ENCODE measurements at regions not wholly inside any gene's neighbourhood (a gene's known extent, or its start where the extent isn't known, plus 50 kb on each side); places are given as distances from the start of the nearest gene placed in this dataset.

GRCh38 chr18:45519411-45520280 lies 95.6 kb upstream of the SLC14A2 start:
- no peaks in the 10 kb centered on the region for H3K36me3 Mint-ChIP-seq (ENCODE audit: low read depth)
- no peak for TF ChIP-seq EZH2phosphoT487 (IDR thresholded peaks at IDR 0.05; ENCODE audit: unreplicated experiment)
- TF ChIP-seq ZNF114 (CRISPR knock-in tag; IDR thresholded peaks at IDR 0.05): no peak
- TF ChIP-seq, protein P1, sequence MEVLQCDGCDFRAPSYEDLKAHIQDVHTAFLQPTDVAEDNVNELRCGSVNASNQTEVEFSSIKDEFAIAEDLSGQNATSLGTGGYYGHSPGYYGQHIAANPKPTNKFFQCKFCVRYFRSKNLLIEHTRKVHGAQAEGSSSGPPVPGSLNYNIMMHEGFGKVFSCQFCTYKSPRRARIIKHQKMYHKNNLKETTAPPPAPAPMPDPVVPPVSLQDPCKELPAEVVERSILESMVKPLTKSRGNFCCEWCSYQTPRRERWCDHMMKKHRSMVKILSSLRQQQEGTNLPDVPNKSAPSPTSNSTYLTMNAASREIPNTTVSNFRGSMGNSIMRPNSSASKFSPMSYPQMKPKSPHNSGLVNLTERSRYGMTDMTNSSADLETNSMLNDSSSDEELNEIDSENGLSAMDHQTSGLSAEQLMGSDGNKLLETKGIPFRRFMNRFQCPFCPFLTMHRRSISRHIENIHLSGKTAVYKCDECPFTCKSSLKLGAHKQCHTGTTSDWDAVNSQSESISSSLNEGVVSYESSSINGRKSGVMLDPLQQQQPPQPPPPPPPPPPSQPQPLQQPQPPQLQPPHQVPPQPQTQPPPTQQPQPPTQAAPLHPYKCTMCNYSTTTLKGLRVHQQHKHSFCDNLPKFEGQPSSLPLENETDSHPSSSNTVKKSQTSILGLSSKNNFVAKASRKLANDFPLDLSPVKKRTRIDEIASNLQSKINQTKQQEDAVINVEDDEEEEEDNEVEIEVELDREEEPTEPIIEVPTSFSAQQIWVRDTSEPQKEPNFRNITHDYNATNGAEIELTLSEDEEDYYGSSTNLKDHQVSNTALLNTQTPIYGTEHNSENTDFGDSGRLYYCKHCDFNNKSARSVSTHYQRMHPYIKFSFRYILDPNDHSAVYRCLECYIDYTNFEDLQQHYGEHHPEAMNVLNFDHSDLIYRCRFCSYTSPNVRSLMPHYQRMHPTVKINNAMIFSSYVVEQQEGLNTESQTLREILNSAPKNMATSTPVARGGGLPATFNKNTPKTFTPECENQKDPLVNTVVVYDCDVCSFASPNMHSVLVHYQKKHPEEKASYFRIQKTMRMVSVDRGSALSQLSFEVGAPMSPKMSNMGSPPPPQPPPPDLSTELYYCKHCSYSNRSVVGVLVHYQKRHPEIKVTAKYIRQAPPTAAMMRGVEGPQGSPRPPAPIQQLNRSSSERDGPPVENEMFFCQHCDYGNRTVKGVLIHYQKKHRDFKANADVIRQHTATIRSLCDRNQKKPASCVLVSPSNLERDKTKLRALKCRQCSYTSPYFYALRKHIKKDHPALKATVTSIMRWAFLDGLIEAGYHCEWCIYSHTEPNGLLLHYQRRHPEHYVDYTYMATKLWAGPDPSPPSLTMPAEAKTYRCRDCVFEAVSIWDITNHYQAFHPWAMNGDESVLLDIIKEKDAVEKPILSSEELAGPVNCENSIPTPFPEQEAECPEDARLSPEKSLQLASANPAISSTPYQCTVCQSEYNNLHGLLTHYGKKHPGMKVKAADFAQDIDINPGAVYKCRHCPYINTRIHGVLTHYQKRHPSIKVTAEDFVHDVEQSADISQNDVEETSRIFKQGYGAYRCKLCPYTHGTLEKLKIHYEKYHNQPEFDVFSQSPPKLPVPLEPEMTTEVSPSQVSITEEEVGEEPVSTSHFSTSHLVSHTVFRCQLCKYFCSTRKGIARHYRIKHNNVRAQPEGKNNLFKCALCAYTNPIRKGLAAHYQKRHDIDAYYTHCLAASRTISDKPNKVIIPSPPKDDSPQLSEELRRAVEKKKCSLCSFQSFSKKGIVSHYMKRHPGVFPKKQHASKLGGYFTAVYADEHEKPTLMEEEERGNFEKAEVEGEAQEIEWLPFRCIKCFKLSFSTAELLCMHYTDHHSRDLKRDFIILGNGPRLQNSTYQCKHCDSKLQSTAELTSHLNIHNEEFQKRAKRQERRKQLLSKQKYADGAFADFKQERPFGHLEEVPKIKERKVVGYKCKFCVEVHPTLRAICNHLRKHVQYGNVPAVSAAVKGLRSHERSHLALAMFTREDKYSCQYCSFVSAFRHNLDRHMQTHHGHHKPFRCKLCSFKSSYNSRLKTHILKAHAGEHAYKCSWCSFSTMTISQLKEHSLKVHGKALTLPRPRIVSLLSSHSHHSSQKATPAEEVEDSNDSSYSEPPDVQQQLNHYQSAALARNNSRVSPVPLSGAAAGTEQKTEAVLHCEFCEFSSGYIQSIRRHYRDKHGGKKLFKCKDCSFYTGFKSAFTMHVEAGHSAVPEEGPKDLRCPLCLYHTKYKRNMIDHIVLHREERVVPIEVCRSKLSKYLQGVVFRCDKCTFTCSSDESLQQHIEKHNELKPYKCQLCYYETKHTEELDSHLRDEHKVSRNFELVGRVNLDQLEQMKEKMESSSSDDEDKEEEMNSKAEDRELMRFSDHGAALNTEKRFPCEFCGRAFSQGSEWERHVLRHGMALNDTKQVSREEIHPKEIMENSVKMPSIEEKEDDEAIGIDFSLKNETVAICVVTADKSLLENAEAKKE (CRISPR knock-in tag; IDR thresholded peaks at IDR 0.05): no peak
- no peak for TF ChIP-seq ETS1 (IDR thresholded peaks at IDR 0.05)
- TF ChIP-seq ZNF331 (CRISPR knock-in tag; IDR thresholded peaks at IDR 0.05; ENCODE audit: low read depth): no peak
- no peak for TF ChIP-seq JUNB (IDR thresholded peaks at IDR 0.05; ENCODE audit: unreplicated experiment)
- no peak for TF ChIP-seq POLR2AphosphoS5 (IDR thresholded peaks at IDR 0.05; ENCODE audit: low read depth)
- Histone ChIP-seq H2AFZ (no peak overlapping the region), H3K4me1 (ENCODE audit: insufficient read depth) (no peaks in the 10 kb centered on the region), H3K4me2 (no peak overlapping the region), H3K4me3 (no peak overlapping the region), H3K79me2 (replicated peaks; ENCODE audit: insufficient read depth) (no peaks in the 10 kb centered on the region), H3K9me2 (ENCODE audit: insufficient read depth) (no peaks in the 10 kb centered on the region), H3K27me3 (ENCODE audit: insufficient read depth) (no peaks in the 10 kb centered on the region), H3K27ac (ENCODE audit: low read depth) (no peak overlapping the region), H3K36me3 (ENCODE audit: insufficient read depth) (no peaks in the 10 kb centered on the region), H3F3A (replicated peaks; ENCODE audit: low read depth) (no peaks in the 10 kb centered on the region), H4K20me1 (replicated peaks; ENCODE audit: insufficient read depth) (no peaks in the 10 kb centered on the region)
- H3K4me1 Mint-ChIP-seq: peaks cover 6% of the 10 kb centered on the region
- H3K27me3 Mint-ChIP-seq (ENCODE audit: insufficient read depth, low read depth, poor library complexity): peaks cover 6% of the 10 kb centered on the region
- no peaks in the 10 kb centered on the region for H3K9me3 Mint-ChIP-seq
- no peak for DNase-seq (ENCODE audit: low spot score)
- H3K27ac Mint-ChIP-seq: no peak overlapping the region
- no peak for ATAC-seq
- H3K4me3 Mint-ChIP-seq: no peak overlapping the region
